ENCODE measurements at regions not wholly inside any gene's neighbourhood (a gene's known extent, or its start where the extent isn't known, plus 50 kb on each side); places are given as distances from the start of the nearest gene placed in this dataset.

DNA sequence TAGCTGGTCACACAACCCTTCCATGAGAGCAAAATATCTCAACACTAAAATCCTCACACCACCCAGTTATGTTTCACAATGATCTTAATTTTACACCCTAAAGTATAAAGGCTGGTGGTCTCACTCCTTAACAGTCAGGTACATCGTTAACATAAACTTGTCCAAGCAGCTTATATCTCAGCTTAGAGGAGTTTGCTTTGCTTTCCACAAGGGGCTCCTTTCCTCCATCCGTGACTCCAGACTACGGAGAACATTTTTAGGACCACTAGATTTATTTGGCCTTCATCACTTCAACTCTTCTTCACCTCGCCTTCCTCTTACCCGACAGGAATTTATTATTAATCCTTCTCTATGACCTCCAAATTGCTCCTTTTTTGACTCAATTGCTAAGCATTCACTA, 1014.1 kb upstream of the NUDT12 start:
- TF ChIP-seq ESRRG (CRISPR knock-in tag; IDR thresholded peaks at IDR 0.05) (no peak), TOX (CRISPR knock-in tag; IDR thresholded peaks at IDR 0.05; ENCODE audit: borderline replicate concordance) (no peak), RARB (CRISPR knock-in tag; IDR thresholded peaks at IDR 0.05) (no peak), ZFP3 (CRISPR knock-in tag; IDR thresholded peaks at IDR 0.05) (no peak), ZC3H10 (CRISPR knock-in tag; IDR thresholded peaks at IDR 0.05) (no peak), ARNTL (CRISPR knock-in tag; IDR thresholded peaks at IDR 0.05; ENCODE audit: borderline replicate concordance, low read depth) (no peak)
